Left ventricle myocardium inferior (tissue), 1 donor: ENCODE measurements at regions not wholly inside any gene's neighbourhood (a gene's known extent, or its start where the extent isn't known, plus 50 kb on each side); places are given as distances from the start of the nearest gene placed in this dataset.

ENCODE experiments used
- DNase-seq: peaks from one replicate; pipeline ENCODE4 v3.0.0-alpha.2; 2020
- H3K27ac ChIP-seq: fragments of 200-600 bp; replicated peaks from 2 replicates; pipeline ENCODE4 v1.8.0; 2021
- H3K27me3 ChIP-seq: fragments of 200-600 bp; 2 replicates; pipeline ENCODE4 v1.8.0; 2021; ENCODE audit warnings: low read depth
- H3K36me3 ChIP-seq: fragments of 200-600 bp; 2 replicates; pipeline ENCODE4 v1.8.0; 2021
- H3K4me1 ChIP-seq: fragments of 200-600 bp; 2 replicates; pipeline ENCODE4 v1.8.0; 2021
- H3K4me3 ChIP-seq: fragments of 200-600 bp; 2 replicates; pipeline ENCODE4 v1.8.0; 2021; ENCODE audit warnings: mild to moderate bottlenecking, moderate library complexity
- H3K9me3 ChIP-seq: fragments of 200-600 bp; replicated peaks from 2 replicates; pipeline ENCODE4 v1.8.0; 2021
- intact Hi-C: fragments of 100-400 bp; cut with micrococcal nuclease; formaldehyde crosslinking; loops from one replicate; pipeline ENCODE4 v1.11.0; 2022
- TF ChIP-seq, protein P1 (sequence below): fragments of 200-600 bp; IDR thresholded peaks from 2 replicates; pipeline ENCODE4 v1.8.0; 2021; ENCODE audit warnings: antibody characterized with exemption, mild to moderate bottlenecking, borderline replicate concordance
- donor health status: DM: no; HTN: yes; CAD: no; lungs with severe emphysema.

GRCh38 chr10:44065788-44066526, 318.9 kb downstream of the CXCL12 start:
- H3K27ac ChIP-seq: peak overlapping the region; percentile 32
- intact Hi-C loops: no loop called here

DNA sequence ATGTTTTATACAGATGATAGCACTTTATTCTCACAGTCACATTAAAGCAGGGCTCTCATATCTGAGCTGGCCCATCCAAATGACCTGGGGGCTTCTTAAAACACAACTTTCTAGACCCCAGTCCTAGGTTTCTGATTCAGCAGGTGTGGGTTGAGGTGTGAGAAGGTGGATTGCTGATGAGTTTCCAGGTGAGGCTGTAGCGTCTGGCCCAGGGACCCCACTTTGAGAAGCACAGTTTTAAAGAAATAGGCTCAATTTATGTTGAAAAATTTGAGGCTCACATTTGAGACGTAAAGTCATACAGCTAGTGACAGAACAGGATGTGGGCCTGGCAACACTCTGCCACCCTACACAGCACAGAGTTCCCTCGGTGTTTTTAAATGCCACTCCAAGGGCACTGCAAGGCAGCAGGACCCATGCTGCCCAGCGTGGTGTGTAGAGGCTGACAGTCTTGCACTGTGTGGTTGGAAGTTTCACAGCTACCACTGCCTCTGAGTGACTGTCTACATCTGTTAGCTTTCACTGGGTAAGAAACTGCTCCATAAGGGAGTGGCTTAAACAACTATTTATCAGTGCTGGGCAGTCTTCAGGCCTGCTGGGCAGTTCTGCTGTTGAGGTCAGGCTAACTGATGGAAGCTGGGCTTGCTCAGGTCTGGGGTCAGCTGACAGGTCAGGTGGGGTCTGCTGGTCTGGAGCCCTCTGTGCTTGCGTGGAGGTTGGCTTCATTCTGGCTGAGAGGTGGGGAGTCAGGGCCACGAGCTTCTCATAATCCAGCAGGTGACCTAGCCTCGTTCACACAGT, 319.7 kb downstream of the CXCL12 start:
- intact Hi-C loops: no loop called here
- Histone ChIP-seq H3K27ac (peak overlapping the region; percentile 32), H3K36me3 (no peaks in the 10 kb centered on the region), H3K27me3 (no peaks in the 10 kb centered on the region), H3K9me3 (no peaks in the 10 kb centered on the region), H3K4me3 (no peak overlapping the region), H3K4me1 (peaks cover 35% of the 10 kb centered on the region)
- DNase-seq: no peak
- TF ChIP-seq, protein P1, sequence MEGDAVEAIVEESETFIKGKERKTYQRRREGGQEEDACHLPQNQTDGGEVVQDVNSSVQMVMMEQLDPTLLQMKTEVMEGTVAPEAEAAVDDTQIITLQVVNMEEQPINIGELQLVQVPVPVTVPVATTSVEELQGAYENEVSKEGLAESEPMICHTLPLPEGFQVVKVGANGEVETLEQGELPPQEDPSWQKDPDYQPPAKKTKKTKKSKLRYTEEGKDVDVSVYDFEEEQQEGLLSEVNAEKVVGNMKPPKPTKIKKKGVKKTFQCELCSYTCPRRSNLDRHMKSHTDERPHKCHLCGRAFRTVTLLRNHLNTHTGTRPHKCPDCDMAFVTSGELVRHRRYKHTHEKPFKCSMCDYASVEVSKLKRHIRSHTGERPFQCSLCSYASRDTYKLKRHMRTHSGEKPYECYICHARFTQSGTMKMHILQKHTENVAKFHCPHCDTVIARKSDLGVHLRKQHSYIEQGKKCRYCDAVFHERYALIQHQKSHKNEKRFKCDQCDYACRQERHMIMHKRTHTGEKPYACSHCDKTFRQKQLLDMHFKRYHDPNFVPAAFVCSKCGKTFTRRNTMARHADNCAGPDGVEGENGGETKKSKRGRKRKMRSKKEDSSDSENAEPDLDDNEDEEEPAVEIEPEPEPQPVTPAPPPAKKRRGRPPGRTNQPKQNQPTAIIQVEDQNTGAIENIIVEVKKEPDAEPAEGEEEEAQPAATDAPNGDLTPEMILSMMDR: no peak

More at GRCh38 chr10:44065788-44066526, 318.9 kb downstream of the CXCL12 start:
- no peak overlapping the region for H3K4me3 ChIP-seq
- no peaks in the 10 kb centered on the region for H3K9me3 ChIP-seq
- H3K4me1 ChIP-seq: peaks cover 41% of the 10 kb centered on the region
- DNase-seq: no peak
- no peaks in the 10 kb centered on the region for H3K36me3 ChIP-seq
- TF ChIP-seq, protein P1: no peak
- H3K27me3 ChIP-seq: no peaks in the 10 kb centered on the region

DNA sequence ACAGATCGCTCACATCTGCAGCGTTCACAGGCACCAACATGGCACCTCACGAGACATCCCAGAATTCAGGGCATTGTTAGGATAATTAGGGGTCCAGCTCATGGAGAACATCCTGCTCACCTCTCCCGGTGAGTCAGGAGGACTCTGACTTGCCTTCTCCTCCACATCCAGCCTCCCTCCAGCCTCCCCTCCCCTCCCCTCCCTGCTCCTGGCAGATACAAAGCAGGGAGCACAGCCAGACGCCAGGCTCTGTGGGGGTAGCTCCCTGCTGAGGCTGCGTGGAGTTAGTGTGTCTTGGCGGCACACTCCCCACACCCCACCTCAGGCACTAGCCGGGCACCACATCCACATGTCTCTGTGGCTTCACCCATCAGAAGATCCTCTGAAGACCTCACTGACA, 320.6 kb downstream of the CXCL12 start:
- Histone ChIP-seq H3K4me1 (peaks cover 26% of the 10 kb centered on the region), H3K27ac (no peak overlapping the region), H3K36me3 (no peaks in the 10 kb centered on the region), H3K27me3 (no peaks in the 10 kb centered on the region), H3K9me3 (no peaks in the 10 kb centered on the region), H3K4me3 (no peak overlapping the region)
- no peak for DNase-seq
- intact Hi-C loops: no loop called here
- TF ChIP-seq, protein P1: no peak

DNA sequence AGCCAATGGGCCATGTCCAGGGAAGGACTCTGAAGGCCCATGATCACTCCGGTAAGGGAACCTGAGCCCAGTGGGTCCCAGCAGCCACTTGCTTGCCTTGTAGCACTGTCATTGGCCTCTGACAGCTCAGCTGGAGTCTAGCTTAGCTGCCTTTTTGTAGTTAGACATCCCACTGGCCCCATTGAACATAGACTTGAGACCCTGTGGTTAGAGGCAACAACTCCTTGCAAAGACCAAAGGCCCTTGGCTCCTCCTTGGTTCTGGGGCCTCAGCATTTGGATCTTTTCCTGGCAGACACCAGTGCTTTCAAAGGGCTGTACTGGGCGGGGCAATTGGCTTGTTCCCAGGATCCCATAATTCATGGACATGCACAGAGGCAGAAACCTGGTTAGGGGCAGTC, 321.2 kb downstream of the CXCL12 start:
- Histone ChIP-seq H3K27me3 (no peaks in the 10 kb centered on the region), H3K4me3 (no peak overlapping the region), H3K9me3 (no peaks in the 10 kb centered on the region), H3K4me1 (peaks cover 20% of the 10 kb centered on the region), H3K27ac (no peak overlapping the region), H3K36me3 (no peaks in the 10 kb centered on the region)
- DNase-seq: no peak
- intact Hi-C loops: no loop called here
- TF ChIP-seq, protein P1: no peak

GRCh38 chr10:44060719-44061118, 324.2 kb downstream of the CXCL12 start:
- Histone ChIP-seq H3K27ac (no peak overlapping the region), H3K27me3 (no peaks in the 10 kb centered on the region), H3K4me3 (no peak overlapping the region), H3K9me3 (no peaks in the 10 kb centered on the region), H3K36me3 (no peaks in the 10 kb centered on the region), H3K4me1 (peaks cover 12% of the 10 kb centered on the region)
- no peak for DNase-seq
- intact Hi-C loops: no loop called here
- TF ChIP-seq, protein P1: no peak
